Stomach (tissue), 4 donors: ENCODE measurements at regions not wholly inside any gene's neighbourhood (a gene's known extent, or its start where the extent isn't known, plus 50 kb on each side); places are given as distances from the start of the nearest gene placed in this dataset.

Source experiments
- EP300 ChIP-seq: sonication (generic); formaldehyde crosslinking; IDR thresholded peaks from one replicate; pipeline ENCODE4 v1.6.1; 2017; ENCODE audit warnings: antibody characterized with exemption
- POLR2AphosphoS5 ChIP-seq, 3 donors: sonication (generic); formaldehyde crosslinking; IDR thresholded peaks; one replicate each; pipeline ENCODE4 v1.6.1; 2016; ENCODE audit warnings: antibody characterized with exemption in 3 of 3
- TF ChIP-seq, protein P1 (sequence below), 7 experiments: fragments of 450-650 bp in 4 of 7; fragments of 200-600 bp in 3 of 7; sonication (generic) in 3 of 7; IDR thresholded peaks; one replicate each; pipeline ENCODE4 v1.5.1; 2016 to 2019; ENCODE audit warnings: antibody characterized with exemption in 7 of 7, control low read depth in 2 of 7, mild to moderate bottlenecking in 1 of 7

- TF ChIP-seq, protein P1, sequence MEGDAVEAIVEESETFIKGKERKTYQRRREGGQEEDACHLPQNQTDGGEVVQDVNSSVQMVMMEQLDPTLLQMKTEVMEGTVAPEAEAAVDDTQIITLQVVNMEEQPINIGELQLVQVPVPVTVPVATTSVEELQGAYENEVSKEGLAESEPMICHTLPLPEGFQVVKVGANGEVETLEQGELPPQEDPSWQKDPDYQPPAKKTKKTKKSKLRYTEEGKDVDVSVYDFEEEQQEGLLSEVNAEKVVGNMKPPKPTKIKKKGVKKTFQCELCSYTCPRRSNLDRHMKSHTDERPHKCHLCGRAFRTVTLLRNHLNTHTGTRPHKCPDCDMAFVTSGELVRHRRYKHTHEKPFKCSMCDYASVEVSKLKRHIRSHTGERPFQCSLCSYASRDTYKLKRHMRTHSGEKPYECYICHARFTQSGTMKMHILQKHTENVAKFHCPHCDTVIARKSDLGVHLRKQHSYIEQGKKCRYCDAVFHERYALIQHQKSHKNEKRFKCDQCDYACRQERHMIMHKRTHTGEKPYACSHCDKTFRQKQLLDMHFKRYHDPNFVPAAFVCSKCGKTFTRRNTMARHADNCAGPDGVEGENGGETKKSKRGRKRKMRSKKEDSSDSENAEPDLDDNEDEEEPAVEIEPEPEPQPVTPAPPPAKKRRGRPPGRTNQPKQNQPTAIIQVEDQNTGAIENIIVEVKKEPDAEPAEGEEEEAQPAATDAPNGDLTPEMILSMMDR (IDR thresholded peaks at IDR 0.05): no peak
- TF ChIP-seq EP300: no peak
- no peak for TF ChIP-seq POLR2AphosphoS5 (IDR thresholded peaks at IDR 0.05)
Measured at GRCh38 chr6:88236612-88237360, 70.6 kb upstream of the CNR1 start.
